G401 (cell line): ENCODE measurements at regions not wholly inside any gene's neighbourhood (a gene's known extent, or its start where the extent isn't known, plus 50 kb on each side); places are given as distances from the start of the nearest gene placed in this dataset.

Source experiments
- DNase-seq: peaks from one replicate; pipeline ENCODE4 v3.0.0-alpha.2; 2015; ENCODE audit warnings: low spot score
- in situ Hi-C: cut with HindIII; loops from 2 replicates; pipeline ENCODE4 v1.10.0; 2016; ENCODE audit warnings: low sequenced_read_pairs, mixed read lengths

DNA sequence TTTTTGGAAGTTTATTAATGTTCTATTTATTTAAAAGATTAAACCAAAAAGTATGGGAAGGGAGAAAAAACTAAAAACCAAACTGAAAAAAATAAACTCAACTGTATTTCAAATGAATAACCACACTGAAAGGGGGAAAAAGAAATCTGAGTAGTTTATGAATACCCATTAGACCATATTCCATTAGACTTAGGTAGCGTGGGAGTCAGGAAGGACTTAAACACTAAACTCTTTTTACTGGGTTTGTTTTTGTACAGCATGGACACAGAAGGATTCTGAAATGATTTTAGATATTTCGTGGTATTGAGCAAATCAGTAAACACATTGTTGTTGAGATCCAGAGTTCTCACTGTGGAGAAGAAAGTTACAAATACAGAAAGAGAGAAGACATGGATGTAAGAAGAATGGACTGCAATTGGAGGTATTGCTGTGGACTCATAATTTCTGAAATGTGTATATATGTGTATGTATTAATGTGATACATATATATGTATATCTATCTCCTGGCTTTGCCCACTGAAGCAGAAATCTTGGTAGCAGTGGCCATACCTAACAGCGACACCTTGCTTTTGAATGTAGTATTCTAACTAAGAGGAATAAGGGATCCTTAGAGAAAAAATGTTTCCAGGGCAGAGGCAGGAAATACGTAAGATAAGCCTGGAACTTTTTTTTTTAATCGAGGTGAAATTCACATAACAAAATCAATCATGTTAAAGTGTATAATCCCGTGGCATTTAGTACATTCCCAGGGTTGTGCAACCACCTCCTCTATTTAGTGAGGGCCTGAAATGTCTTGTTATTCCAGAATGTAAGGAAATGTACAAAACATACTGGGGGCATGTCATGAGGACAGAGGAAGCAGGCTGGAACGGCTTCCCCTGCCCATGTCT lies 228.8 kb downstream of the SMARCA2 start:
- in situ Hi-C loops: no loop called here
- DNase-seq: no peak

DNA sequence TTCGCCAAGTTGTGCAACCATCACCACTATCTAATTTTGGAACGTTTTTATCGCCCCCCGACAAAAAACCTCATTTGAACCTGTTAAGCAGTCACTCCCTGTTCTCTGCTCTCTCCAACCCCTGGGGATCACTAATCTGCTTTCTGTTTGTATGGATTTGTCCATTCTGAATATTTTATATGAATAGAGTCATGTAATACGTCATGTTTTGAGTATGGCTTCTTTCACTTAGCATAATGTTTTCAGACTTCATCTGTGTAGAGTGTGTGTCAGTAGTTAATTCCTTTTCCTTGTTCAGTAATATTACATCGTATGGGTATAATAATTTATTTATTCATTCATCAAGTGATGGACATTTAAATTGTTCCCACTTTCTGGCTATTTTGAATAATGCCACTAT lies 232.2 kb downstream of the SMARCA2 start:
- no peak for DNase-seq
- in situ Hi-C loops: no loop called here

DNA sequence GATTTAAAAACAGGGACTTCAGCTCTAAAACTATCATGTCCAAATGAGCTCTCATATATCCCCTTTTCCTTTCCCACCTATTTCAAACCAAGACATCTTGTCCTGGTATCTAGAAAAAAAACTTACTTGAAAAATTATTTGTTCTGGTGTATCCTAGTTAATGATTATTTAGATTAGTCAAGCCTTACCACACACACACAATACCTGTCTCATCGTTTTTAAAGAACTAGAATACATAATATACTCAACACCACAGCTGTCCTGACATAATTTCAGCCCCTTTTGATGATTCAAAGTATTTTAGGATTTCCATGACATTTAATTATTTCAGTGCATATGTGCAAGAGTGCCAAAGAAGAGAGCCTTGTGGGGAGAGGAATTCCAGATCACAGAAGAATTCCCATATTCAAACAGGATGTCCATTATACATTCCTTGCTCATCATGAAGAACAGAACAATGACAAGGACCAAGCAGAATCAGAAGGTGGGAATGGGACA lies 233.7 kb downstream of the SMARCA2 start:
- DNase-seq: no peak
- in situ Hi-C loops: no loop called here

DNA sequence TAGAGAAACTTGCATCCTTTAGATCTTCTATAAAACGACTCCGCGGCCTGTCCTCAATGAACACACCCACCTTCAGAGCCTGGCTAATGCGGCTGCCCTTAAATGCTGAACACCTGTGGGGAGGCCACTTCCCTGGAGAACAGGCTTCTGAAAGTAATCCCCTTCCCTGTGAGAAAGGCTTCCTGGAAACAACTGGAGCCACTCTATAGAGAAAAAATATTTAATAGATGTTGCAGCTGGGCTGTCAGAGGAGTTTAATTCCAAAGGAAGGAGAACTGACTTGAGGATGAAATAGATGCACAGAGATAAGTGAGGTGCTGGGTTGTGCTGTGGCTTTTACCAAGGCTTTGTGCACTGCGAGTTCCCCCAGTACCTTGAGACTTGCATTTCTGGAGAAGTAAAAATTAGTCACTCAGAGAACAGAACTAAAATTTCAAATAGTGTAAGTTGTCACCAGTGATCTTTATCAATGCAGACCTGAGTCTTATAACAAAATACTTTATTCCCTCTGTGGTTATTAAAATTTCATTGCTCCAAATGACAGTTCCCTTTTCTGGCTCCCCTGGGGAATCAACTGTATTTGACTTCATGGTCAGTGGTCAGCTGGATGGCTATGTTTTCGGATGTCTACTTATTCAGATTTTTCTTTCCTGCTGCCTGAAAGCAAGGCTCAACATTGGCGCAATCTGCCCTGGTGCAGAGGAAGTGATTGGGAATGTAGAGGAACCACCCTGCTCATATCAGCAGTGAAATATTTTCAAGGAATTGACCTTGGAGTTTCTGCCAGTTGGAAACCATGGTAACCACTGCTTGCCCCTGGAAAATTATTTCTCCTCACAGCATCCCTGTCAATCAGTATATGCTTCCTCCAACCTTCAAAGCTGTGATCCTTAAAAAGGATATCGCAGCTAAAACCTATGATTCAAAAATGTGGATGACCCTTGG lies 238.8 kb downstream of the SMARCA2 start:
- DNase-seq: no peak
- in situ Hi-C loops: no loop called here

DNA sequence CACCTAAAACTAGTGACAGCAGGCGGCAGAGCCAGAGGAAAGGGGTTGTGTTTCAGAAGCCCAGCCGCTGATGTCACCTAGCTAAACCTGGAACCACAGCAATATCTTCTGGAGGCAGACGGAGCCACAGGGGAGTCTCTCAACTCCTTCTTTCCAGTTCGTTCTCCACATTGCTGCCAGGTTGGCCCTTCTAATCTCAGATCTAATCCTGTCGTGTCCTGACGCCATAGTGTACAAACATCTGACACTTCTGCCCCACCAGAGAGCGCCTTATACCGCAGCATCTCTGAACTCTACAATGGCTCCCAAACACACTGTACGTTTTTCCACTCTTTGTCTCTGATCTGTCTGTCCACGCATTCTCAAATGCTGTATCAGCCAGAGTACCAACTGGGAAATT lies 240.0 kb downstream of the SMARCA2 start:
- in situ Hi-C loops: no loop called here
- DNase-seq: no peak

DNA sequence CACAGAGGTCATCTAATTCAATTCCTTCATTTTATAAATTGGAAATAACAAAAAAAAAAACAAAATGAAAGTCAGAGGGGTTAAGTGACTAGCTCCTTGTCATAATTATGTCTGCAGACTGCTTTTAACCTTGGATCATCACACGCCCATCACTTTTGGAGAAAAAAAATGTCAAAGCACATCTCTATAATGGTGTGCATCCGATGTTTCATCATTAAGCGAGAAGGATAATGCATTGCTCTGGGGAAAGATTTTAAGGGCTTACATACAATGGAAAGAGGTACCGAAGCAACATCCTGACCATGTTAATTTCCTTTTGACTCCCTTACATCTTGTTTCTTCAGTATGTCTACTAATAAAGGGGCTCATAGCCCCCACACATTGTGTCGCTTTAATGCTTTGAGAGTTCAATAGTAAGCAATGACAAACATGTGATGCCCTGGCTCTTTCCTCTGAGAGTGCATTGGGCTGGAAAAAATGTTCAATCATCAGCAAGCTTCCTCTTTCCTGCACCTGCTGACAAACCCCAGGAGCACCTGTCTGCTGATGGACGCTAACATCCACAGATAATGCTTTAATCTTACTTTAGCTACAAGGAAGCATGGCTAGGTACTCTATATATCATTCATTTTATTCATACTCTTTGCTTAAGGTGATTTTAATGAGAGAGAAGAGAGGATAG lies 242.2 kb downstream of the SMARCA2 start:
- peak; percentile 83 for DNase-seq
- in situ Hi-C loops: no loop called here

DNA sequence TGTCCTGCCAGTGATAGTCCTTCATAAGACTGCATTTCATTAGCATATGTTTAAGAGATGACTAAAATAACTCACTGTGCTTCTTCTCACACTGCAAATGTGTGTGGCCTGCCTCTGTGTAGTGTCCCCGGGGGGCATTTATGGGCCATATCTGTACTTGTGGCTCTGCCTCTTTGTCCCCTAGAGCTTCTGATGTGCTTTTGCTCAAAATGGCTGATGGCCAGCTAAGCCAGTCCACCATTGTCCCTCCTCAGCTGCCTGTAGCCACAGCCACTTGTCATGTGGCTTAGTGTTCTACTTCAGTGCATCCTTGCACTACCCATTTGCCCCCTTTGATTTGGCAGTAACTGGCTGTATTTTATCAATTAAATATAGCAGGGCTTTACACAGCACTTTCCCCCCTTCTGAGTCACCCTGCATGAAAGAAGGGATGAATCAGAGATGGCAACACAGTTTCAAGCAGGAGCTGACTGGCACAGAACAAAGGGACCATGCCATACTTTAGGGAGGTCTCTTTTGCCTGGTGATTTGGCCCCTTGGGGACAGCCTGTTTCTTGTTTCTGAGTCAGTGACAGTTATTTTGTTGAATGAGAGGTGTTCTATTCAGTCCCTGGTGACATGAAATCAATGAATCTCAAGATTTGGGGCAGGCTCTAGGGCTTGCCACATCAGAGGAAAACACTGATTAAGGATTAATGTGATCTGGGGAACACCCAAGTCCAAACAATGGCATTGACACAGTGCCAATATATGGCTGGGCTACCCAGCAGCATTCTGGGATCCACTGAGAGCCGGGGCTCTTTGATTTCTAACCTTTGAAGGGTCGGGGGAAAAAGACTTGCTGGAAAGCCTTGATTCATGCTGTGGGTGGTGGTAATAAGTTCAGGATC lies 245.5 kb downstream of the SMARCA2 start:
- no peak for DNase-seq
- in situ Hi-C loops: no loop called here

DNA sequence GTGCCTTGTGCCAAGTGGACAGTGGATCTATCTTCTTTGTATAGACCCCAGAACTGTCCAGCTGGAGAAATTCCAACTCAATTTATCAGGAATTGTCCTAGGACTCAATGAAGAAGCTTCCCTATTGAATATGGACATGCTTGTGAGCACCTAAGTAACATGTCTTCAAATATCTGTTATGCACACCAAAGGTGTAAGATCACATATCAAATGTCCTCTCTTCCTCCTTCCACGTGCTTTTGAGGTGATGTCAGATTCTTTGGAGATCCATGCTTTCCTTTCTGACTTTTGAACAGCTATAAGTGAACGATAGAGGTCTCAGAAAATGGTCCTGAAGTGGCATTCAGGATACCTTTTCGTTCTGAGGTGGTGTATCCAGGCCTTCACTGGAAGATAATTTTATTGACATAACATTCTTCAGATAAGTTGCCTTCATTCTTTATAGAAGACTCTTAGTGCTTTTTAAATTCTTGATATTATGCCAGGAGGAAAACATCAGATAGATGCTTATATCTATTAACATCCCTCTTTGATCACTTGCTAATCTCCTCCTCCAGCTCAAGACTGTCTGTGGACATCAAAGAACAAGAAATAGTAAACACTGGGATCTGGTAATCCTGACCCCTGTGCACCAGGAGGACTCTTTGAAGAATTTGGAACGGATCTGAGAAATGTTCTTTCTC lies 246.4 kb downstream of the SMARCA2 start:
- DNase-seq: no peak
- in situ Hi-C loops: no loop called here

DNA sequence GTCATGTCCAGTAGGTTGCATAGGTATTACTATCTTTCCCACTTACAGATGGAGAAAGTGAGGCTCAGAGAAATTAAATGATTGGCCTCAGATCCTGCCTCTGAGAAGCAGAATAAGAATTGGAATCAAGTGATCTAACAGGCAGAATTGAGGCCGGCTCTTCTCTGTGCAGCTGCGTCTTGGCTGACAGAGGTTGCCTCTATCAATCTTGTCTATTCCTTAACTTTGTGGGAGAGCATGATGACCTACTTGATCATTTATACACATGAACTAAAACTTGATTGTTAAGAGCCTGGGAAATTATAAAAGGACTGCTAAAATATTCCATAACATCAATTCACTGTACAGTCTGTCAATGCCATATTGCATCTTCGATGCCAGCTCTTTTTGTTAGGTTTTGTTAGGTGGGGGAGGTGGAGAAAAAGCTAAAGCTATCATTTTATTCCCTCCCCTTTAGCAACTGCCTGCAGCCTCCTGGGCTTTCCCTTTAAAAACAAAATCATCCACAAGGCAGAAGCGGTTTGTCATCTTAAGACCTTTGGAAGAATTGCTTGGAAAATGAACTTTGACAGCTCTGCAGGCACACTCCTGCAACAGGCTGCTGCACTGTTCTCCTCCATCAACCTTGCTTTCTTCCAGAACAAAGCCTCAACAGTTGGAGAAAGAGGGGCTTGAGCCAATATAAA lies 247.4 kb downstream of the SMARCA2 start:
- in situ Hi-C loops: no loop called here
- no peak for DNase-seq

DNA sequence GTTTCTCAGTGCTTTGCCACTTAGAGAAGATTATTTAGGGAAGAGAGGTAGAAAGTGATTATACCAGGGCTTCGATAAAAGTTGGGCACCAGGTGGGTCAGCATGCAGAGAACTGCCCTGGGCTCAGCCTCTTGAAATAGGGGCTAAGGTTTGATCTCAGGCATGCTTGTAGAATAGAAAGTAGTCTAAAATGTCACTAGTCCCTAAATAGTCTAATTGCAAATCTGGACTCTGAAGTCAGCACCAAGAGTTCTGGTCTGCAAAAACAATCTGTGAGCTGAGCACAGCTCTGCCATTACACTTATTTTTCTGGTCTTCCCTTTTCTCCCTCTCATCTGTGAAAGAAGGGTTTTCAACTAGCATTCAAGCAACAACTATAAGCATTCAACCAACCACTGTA lies 248.0 kb downstream of the SMARCA2 start:
- in situ Hi-C loops: no loop called here
- no peak for DNase-seq

DNA sequence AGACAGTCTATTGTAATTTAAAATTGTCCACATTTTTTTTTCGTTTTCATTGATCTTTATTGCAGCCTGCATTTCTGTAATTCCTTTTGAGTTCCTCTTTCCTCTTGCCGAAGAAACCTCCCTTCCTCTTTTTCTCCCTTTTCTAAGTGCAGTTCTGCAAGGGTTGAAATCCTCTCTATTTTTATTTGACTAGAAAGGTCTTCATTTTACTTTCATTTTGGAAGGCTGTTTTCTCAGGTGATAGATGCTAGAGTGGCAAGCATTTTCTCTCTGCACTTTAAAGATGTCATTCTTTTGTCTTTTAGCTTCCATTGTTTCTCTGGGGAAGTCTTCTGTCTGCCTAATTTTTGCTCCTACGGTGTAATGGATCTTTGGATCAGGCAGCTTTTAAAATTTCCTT lies 248.5 kb downstream of the SMARCA2 start:
- in situ Hi-C loops: no loop called here
- no peak for DNase-seq

DNA sequence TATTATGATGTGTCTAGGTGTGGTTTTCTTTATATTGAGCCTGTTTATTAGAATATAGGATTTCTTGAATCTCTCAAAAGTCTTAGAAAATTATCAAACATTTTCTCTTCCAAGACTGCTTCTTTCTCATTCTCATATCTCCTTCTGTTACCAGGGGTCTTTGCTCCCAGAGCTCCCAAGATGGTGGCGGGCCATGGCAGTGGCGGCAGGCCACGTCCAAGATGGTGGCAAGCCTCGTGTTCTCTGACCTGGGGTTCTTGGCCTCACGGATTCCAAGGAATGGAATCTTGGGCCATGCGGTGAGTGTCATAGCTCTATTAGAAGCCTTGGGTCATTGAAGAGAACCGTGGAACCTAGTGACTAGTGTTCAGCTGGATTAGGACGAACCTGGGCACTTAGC lies 248.9 kb downstream of the SMARCA2 start:
- no peak for DNase-seq
- in situ Hi-C loops: no loop called here

DNA sequence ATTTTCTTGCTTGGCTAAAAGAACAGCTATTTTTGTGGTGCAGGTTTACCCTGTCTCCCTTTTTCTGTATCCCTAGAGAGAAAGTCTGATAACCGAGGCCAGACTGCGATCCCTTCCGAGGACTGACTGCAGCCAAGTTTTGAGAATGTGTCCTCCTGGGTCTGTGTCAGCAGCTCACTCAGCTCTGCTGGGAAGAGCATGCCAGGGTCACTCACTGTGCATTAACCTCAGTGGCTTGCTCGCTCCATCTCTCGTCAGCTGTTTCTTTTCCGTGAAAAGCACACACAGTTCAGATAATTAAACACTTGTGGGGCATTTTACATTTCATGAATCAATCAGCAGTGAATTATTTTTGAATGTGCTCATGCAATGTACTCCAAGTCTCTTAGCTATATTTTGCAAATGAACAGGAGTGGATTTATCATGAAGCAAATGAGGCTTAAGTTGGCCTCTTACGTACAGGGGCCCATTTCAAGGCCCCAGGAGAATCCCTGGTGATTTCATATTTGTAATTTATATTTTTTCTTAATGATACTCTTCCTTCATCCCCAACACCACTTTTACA lies 252.1 kb downstream of the SMARCA2 start:
- peak; percentile 79 for DNase-seq
- in situ Hi-C loops: no loop called here

DNA sequence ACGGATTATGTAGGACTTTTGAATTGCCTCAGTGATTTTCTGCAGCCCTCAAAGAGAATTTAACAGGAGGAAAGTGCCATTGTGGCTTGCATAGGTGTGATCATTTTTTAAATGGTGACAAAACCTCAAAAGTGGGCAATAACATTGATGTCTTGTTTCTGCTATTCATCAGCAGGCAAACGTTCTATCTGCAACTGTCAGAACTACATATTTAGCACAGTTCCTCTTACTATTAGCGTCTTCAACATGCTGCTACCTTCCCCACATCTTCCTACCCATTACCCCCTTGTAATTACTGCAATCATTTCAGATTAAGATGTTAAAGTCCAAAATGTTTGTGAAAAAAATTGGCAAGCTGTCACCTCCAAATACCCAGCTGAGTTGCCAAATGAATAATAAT lies 254.6 kb downstream of the SMARCA2 start:
- no peak for DNase-seq
- in situ Hi-C loops: no loop called here

DNA sequence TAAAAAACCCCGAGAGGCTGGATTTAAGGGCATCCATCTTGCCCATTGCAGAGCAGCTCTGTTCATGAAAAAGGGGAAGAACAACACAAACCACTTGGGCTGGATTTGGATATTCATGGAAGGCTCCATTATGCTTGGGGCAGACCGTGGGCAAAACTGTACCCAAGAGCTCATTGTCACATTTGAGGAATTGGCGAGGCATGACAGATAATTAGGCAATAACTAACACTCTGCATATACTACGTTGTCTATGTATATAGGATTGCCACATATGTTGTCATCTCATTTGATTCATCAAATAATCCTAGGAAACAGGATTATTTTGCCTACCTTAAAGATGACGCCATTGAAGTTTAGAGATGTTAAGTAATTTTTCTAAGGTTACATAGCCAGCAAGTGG lies 255.4 kb downstream of the SMARCA2 start:
- in situ Hi-C loops: no loop called here
- DNase-seq: no peak

DNA sequence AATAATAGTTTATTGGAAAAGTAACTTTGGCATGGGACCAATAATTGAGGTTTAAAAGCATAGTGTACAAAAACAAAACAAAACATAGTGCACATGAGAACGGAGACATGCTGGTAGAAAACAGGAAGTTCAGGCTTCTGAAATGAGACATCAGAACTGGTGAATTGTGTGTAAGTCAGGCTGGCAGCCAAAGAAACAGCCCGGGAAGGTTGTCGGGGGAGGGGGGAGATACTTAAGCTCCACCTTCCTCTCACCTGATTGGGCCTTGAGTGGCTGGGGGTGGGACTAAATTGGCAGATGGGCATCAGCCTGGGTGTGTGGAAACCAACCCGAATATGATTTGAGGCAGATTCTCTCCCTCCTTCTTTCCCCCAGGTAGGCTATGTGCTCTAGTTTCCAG lies 256.3 kb downstream of the SMARCA2 start:
- in situ Hi-C loops: no loop called here
- DNase-seq: no peak

DNA sequence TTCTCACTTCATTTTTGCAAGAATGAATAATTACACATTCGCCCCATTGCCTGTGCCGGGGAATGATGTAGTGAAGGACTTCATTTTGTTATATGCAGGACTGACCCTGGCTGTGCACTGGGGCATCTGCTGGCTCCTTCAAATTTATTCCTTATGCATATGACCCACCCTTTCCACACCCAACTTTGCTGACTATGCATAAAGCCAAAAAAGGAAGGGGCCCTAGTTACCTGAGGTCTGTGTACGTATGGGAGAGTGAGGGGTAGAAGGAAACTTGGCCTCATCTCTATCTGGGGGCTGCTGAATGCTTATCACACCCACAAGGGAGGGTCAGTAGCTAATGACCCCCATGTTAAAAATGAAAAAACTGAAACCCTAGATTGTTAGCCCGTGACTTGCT lies 259.6 kb downstream of the SMARCA2 start:
- in situ Hi-C loops: no loop called here
- DNase-seq: no peak
